ENCODE measurements at regions not wholly inside any gene's neighbourhood (a gene's known extent, or its start where the extent isn't known, plus 50 kb on each side); places are given as distances from the start of the nearest gene placed in this dataset.

- no peak for DNase-seq
Observed at GRCh38 chr7:7060828-7061599, 121.3 kb upstream of the C1GALT1 start.

- DNase-seq: no peak
Observed at GRCh38 chr7:7077945-7078344, 104.4 kb upstream of the C1GALT1 start.

GRCh38 chr7:7080802-7081201, 101.5 kb upstream of the C1GALT1 start:
- DNase-seq: no peak

- no peak for DNase-seq
Observed at GRCh38 chr7:7090460-7090859, 91.9 kb upstream of the C1GALT1 start.

- DNase-seq: no peak
Observed at GRCh38 chr7:7098280-7098818, 84.0 kb upstream of the C1GALT1 start.

GRCh38 chr7:7099584-7100014, 82.7 kb upstream of the C1GALT1 start:
- DNase-seq: no peak

GRCh38 chr7:7100432-7100849, 81.9 kb upstream of the C1GALT1 start:
- DNase-seq: peak; percentile 42

- no peak for DNase-seq
Observed at GRCh38 chr7:7102906-7103305, 79.4 kb upstream of the C1GALT1 start.

- DNase-seq: peak; percentile 78
Observed at GRCh38 chr7:7103343-7104313, 78.7 kb upstream of the C1GALT1 start.

GRCh38 chr7:7104314-7104698, 78.0 kb upstream of the C1GALT1 start:
- no peak for DNase-seq

GRCh38 chr7:7104971-7105370, 77.4 kb upstream of the C1GALT1 start:
- DNase-seq: no peak

GRCh38 chr7:7105800-7106582, 76.4 kb upstream of the C1GALT1 start:
- DNase-seq: no peak

- no peak for DNase-seq
Observed at GRCh38 chr7:7108931-7109330, 73.4 kb upstream of the C1GALT1 start.

GRCh38 chr7:7109934-7110333, 72.4 kb upstream of the C1GALT1 start:
- peak; percentile 65 for DNase-seq

- DNase-seq: no peak
Observed at GRCh38 chr7:7110706-7111105, 71.6 kb upstream of the C1GALT1 start.

- no peak for DNase-seq
Observed at GRCh38 chr7:7112868-7113267, 69.5 kb upstream of the C1GALT1 start.

GRCh38 chr7:7114575-7115291, 67.6 kb upstream of the C1GALT1 start:
- peak; percentile 87 for DNase-seq

GRCh38 chr7:7117935-7118586, 64.3 kb upstream of the C1GALT1 start:
- no peak for DNase-seq

GRCh38 chr7:7118822-7119221, 63.5 kb upstream of the C1GALT1 start:
- no peak for DNase-seq

- DNase-seq: no peak
Observed at GRCh38 chr7:7119729-7120128, 62.6 kb upstream of the C1GALT1 start.

- DNase-seq: no peak
Observed at GRCh38 chr7:7122033-7122478, 60.3 kb upstream of the C1GALT1 start.
